Vagina (tissue), 2 donors: ENCODE measurements at regions not wholly inside any gene's neighbourhood (a gene's known extent, or its start where the extent isn't known, plus 50 kb on each side); places are given as distances from the start of the nearest gene placed in this dataset.

Experiments used
- DNase-seq, 2 donors: peaks; one replicate each; pipeline ENCODE4 v3.0.0-alpha.2; 2017; ENCODE audit errors: extremely low spot score in 2 of 2
- H3K27ac ChIP-seq: fragments of 200-600 bp; sonication (generic); one replicate; pipeline ENCODE4 v1.5.1; 2019
- H3K27me3 ChIP-seq: fragments of 200-600 bp; sonication (generic); one replicate; pipeline ENCODE4 v1.5.1; 2019
- H3K36me3 ChIP-seq, 2 donors: fragments of 200-600 bp; sonication (generic); one replicate each; pipeline ENCODE4 v1.5.1; 2017 to 2019
- H3K4me1 ChIP-seq: fragments of 200-600 bp; sonication (generic); one replicate; pipeline ENCODE4 v1.5.1; 2019
- H3K4me3 ChIP-seq, 2 donors: fragments of 200-600 bp; sonication (generic); 1 replicate in 1 of 2; 2 replicates in 1 of 2; pipeline ENCODE4 v1.5.1; 2016 to 2019
- H3K9me3 ChIP-seq: fragments of 200-600 bp; sonication (generic); one replicate; pipeline ENCODE4 v1.5.1; 2019
- POLR2A ChIP-seq, 2 donors: fragments of 450-650 bp; IDR thresholded peaks; one replicate each; pipeline ENCODE4 v1.6.1; 2017; ENCODE audit warnings: antibody characterized with exemption in 2 of 2, mild to moderate bottlenecking in 2 of 2, moderate library complexity in 2 of 2
- POLR2AphosphoS5 ChIP-seq, 2 donors: sonication (generic); formaldehyde crosslinking; IDR thresholded peaks; one replicate each; pipeline ENCODE4 v1.9.0; 2017; ENCODE audit warnings: antibody characterized with exemption in 2 of 2, mild to moderate bottlenecking in 2 of 2, low read depth in 1 of 2; ENCODE audit not compliant: insufficient read depth in 1 of 2
- intact Hi-C: fragments of 100-400 bp; cut with DNase I; formaldehyde crosslinking; loops from one replicate; pipeline ENCODE4 v1.15.1; 2023
- TF ChIP-seq, protein P1 (sequence below), 3 experiments: fragments of 450-650 bp in 2 of 3; fragments of 200-600 bp in 1 of 3; sonication (generic) in 1 of 3; IDR thresholded peaks; one replicate each; pipeline ENCODE4 v1.5.1; 2017 to 2019; ENCODE audit warnings: antibody characterized with exemption in 3 of 3, mild to moderate bottlenecking in 2 of 3, moderate library complexity in 2 of 3

GRCh38 chr21:35428001-35428320 lies 378.9 kb upstream of the RUNX1 start:
- TF ChIP-seq POLR2A (IDR thresholded peaks at IDR 0.05) (no peak), POLR2AphosphoS5 (IDR thresholded peaks at IDR 0.05; ENCODE audit: insufficient read depth in 1 of 2, low read depth in 1 of 2) (no peak)
- TF ChIP-seq, protein P1, sequence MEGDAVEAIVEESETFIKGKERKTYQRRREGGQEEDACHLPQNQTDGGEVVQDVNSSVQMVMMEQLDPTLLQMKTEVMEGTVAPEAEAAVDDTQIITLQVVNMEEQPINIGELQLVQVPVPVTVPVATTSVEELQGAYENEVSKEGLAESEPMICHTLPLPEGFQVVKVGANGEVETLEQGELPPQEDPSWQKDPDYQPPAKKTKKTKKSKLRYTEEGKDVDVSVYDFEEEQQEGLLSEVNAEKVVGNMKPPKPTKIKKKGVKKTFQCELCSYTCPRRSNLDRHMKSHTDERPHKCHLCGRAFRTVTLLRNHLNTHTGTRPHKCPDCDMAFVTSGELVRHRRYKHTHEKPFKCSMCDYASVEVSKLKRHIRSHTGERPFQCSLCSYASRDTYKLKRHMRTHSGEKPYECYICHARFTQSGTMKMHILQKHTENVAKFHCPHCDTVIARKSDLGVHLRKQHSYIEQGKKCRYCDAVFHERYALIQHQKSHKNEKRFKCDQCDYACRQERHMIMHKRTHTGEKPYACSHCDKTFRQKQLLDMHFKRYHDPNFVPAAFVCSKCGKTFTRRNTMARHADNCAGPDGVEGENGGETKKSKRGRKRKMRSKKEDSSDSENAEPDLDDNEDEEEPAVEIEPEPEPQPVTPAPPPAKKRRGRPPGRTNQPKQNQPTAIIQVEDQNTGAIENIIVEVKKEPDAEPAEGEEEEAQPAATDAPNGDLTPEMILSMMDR (IDR thresholded peaks at IDR 0.05): no peak
- no peak for DNase-seq
- Histone ChIP-seq H3K27me3 (no peaks in the 10 kb centered on the region), H3K9me3 (no peaks in the 10 kb centered on the region), H3K4me1 (peaks cover 10% of the 10 kb centered on the region), H3K4me3 (no peak overlapping the region), H3K36me3 (no peaks in the 10 kb centered on the region), H3K27ac (no peak overlapping the region)
- intact Hi-C loops: no loop called here

DNA sequence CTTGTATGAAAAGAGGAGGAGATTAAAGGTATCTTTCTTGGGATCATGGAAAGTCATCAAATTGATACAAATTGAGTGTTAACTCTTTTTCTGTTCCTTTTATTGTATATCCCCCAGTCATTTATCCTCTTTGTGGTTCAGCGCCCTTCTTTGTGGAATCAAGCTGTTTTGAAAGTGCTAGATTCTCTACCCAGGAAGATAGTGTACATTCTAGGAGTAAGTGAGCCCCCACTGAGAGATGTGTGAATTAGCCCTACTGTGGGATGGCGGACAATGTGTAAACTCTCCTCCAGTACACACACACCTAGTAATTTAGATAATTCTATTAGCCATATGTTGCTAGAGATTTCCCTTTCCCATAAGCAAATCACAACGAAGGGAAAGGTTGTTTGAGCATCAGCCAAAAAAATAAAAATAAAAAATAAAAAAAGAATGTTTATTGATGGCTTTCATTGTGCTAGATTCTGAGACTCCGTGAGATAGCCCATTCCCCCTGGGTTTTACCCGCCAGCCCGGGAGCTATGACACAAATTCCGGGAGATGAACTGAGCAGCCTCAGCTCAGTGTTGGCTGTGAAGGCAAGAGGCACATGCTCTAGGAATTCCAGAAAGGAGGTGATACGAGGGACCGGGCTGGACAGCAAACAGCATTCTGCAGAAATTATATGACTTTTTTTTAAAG lies 378.4 kb upstream of the RUNX1 start:
- TF ChIP-seq POLR2A (IDR thresholded peaks at IDR 0.05): no peak
- Histone ChIP-seq H3K36me3 (no peaks in the 10 kb centered on the region), H3K27me3 (no peaks in the 10 kb centered on the region), H3K27ac (no peak overlapping the region), H3K4me1 (peaks cover 10% of the 10 kb centered on the region), H3K9me3 (no peaks in the 10 kb centered on the region), H3K4me3 (no peak overlapping the region)
- DNase-seq: no peak
- intact Hi-C loops: no loop called here

- H3K4me3 ChIP-seq: no peak overlapping the region
- DNase-seq: no peak
- H3K27me3 ChIP-seq: no peaks in the 10 kb centered on the region
- H3K9me3 ChIP-seq: no peaks in the 10 kb centered on the region
- H3K27ac ChIP-seq: no peak overlapping the region
- intact Hi-C loops: no loop called here
- TF ChIP-seq, protein P1 (IDR thresholded peaks at IDR 0.05): no peak
- TF ChIP-seq POLR2A (IDR thresholded peaks at IDR 0.05): no peak
- TF ChIP-seq POLR2AphosphoS5 (IDR thresholded peaks at IDR 0.05; ENCODE audit: insufficient read depth in 1 of 2, low read depth in 1 of 2): no peak
- no peaks in the 10 kb centered on the region for H3K36me3 ChIP-seq
- H3K4me1 ChIP-seq: peaks cover 10% of the 10 kb centered on the region
Measured at GRCh38 chr21:35426897-35427296, 377.8 kb upstream of the RUNX1 start.

GRCh38 chr21:35426469-35426868 lies 377.4 kb upstream of the RUNX1 start:
- TF ChIP-seq POLR2AphosphoS5 (IDR thresholded peaks at IDR 0.05; ENCODE audit: insufficient read depth in 1 of 2, low read depth in 1 of 2) (no peak), POLR2A (IDR thresholded peaks at IDR 0.05) (no peak)
- TF ChIP-seq, protein P1 (IDR thresholded peaks at IDR 0.05): no peak
- H3K27ac ChIP-seq: no peak overlapping the region
- no peak for DNase-seq
- H3K4me1 ChIP-seq: peaks cover 10% of the 10 kb centered on the region
- H3K36me3 ChIP-seq: no peaks in the 10 kb centered on the region
- intact Hi-C loops: no loop called here
- H3K9me3 ChIP-seq: no peaks in the 10 kb centered on the region
- no peak overlapping the region for H3K4me3 ChIP-seq
- H3K27me3 ChIP-seq: no peaks in the 10 kb centered on the region

DNA sequence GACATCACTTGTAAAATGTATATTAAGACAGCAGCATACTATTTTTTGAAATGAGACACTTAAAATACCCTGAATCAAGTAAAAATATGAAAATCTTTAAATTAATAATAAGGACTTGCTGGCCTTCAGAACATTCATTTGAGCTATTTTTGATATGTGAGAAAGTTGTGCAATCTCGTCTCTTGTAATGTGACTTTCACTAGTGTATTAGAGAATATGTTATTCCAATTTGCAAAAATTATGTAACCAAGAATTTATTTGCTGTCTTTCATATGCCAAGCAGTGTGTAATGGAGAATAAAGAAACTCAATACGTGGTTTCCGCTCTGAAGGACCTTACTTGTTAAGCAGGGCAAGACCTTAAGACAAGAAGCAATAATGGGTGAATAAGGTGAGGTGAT lies 375.0 kb upstream of the RUNX1 start:
- TF ChIP-seq POLR2AphosphoS5 (IDR thresholded peaks at IDR 0.05; ENCODE audit: insufficient read depth in 1 of 2, low read depth in 1 of 2): no peak
- TF ChIP-seq POLR2A (IDR thresholded peaks at IDR 0.05): no peak
- TF ChIP-seq, protein P1 (IDR thresholded peaks at IDR 0.05): no peak
- no peaks in the 10 kb centered on the region for H3K27me3 ChIP-seq
- peaks cover 10% of the 10 kb centered on the region for H3K4me1 ChIP-seq
- H3K27ac ChIP-seq: no peak overlapping the region
- DNase-seq: no peak
- no peaks in the 10 kb centered on the region for H3K36me3 ChIP-seq
- no peaks in the 10 kb centered on the region for H3K9me3 ChIP-seq
- intact Hi-C loops: no loop called here
- H3K4me3 ChIP-seq: no peak overlapping the region
